SJSA1 (cell line): ENCODE measurements at regions not wholly inside any gene's neighbourhood (a gene's known extent, or its start where the extent isn't known, plus 50 kb on each side); places are given as distances from the start of the nearest gene placed in this dataset.
"Not testable (repeated sequence)": the region's sequence is repeated elsewhere in the genome, so short reads cannot be mapped to it uniquely, and the experiment has no call there.

Experiments
- DNase-seq, 2 experiments: peaks; one replicate each; pipeline ENCODE4 v3.0.0-alpha.2; 2015 to 2020; ENCODE audit warnings: low spot score in 2 of 2, low read depth in 1 of 2
- H3K27ac ChIP-seq: fragments of 250-450 bp; sonication (Bioruptor Pico); 2 replicates; pipeline ENCODE4 v1.5.1; 2020; ENCODE audit warnings: mild to moderate bottlenecking, moderate library complexity
- H3K27me3 ChIP-seq: fragments of 250-450 bp; sonication (Bioruptor Pico); replicated peaks from 2 replicates; pipeline ENCODE4 v1.5.1; 2020; ENCODE audit warnings: mild to moderate bottlenecking, moderate library complexity
- H3K36me3 ChIP-seq: fragments of 250-450 bp; sonication (Bioruptor Pico); 2 replicates; pipeline ENCODE4 v1.5.1; 2020; ENCODE audit warnings: mild to moderate bottlenecking
- H3K4me1 ChIP-seq: fragments of 250-450 bp; sonication (Bioruptor Pico); replicated peaks from 2 replicates; pipeline ENCODE4 v1.6.1; 2021; ENCODE audit warnings: mild to moderate bottlenecking
- H3K4me3 ChIP-seq: fragments of 250-450 bp; sonication (Bioruptor Pico); 2 replicates; pipeline ENCODE4 v1.5.1; 2020; ENCODE audit warnings: mild to moderate bottlenecking
- H3K9me3 ChIP-seq: fragments of 250-450 bp; sonication (Bioruptor Pico); replicated peaks from 2 replicates; pipeline ENCODE4 v1.5.1; 2020; ENCODE audit warnings: mild to moderate bottlenecking

- no peaks in the 10 kb centered on the region for H3K27me3 ChIP-seq
- H3K4me1 ChIP-seq = no peaks in the 10 kb centered on the region
- no peaks in the 10 kb centered on the region for H3K36me3 ChIP-seq
- no peak overlapping the region for H3K27ac ChIP-seq
- DNase-seq = no peak
- no peaks in the 10 kb centered on the region for H3K9me3 ChIP-seq
- H3K4me3 ChIP-seq = no peak overlapping the region
These were observed 258.8 kb upstream of the GK2 start for GRCh38 chr4:79666875-79667274.

- H3K27me3 ChIP-seq = no peaks in the 10 kb centered on the region
- no peaks in the 10 kb centered on the region for H3K9me3 ChIP-seq
- no peaks in the 10 kb centered on the region for H3K4me1 ChIP-seq
- no peak for DNase-seq
- H3K4me3 ChIP-seq = no peak overlapping the region
- no peak overlapping the region for H3K27ac ChIP-seq
- no peaks in the 10 kb centered on the region for H3K36me3 ChIP-seq
These were observed 258.1 kb upstream of the GK2 start for GRCh38 chr4:79666112-79666511.

- Histone ChIP-seq H3K27me3 (no peaks in the 10 kb centered on the region), H3K9me3 (no peaks in the 10 kb centered on the region), H3K27ac (no peak overlapping the region), H3K36me3 (no peaks in the 10 kb centered on the region), H3K4me1 (no peaks in the 10 kb centered on the region), H3K4me3 (no peak overlapping the region)
- DNase-seq = no peak
These were observed 255.8 kb upstream of the GK2 start for GRCh38 chr4:79663865-79664264.

- Histone ChIP-seq H3K4me3 (no peak overlapping the region), H3K27me3 (no peaks in the 10 kb centered on the region), H3K27ac (no peak overlapping the region), H3K36me3 (no peaks in the 10 kb centered on the region), H3K9me3 (no peaks in the 10 kb centered on the region), H3K4me1 (no peaks in the 10 kb centered on the region)
- DNase-seq = no peak
These were observed 255.1 kb upstream of the GK2 start for GRCh38 chr4:79663141-79663540.

- H3K36me3 ChIP-seq = no peaks in the 10 kb centered on the region
- H3K27me3 ChIP-seq = no peaks in the 10 kb centered on the region
- DNase-seq = no peak
- H3K27ac ChIP-seq = no peak overlapping the region
- H3K4me3 ChIP-seq = no peak overlapping the region
- no peaks in the 10 kb centered on the region for H3K9me3 ChIP-seq
- no peaks in the 10 kb centered on the region for H3K4me1 ChIP-seq
These were observed 254.6 kb upstream of the GK2 start for GRCh38 chr4:79662651-79663050.

GRCh38 chr4:79661196-79661595 is 253.2 kb upstream of the GK2 start:
- Histone ChIP-seq H3K4me3 (no peak overlapping the region), H3K27me3 (no peaks in the 10 kb centered on the region), H3K36me3 (no peaks in the 10 kb centered on the region), H3K9me3 (no peaks in the 10 kb centered on the region), H3K4me1 (no peaks in the 10 kb centered on the region), H3K27ac (no peak overlapping the region)
- DNase-seq = no peak

GRCh38 chr4:79659308-79659870 is 251.4 kb upstream of the GK2 start:
- not testable (repeated sequence) for H3K9me3 ChIP-seq, DNase-seq, H3K27me3 ChIP-seq, H3K4me3 ChIP-seq, H3K27ac ChIP-seq, H3K4me1 ChIP-seq, H3K36me3 ChIP-seq

- no peaks in the 10 kb centered on the region for H3K27me3 ChIP-seq
- no peak overlapping the region for H3K4me3 ChIP-seq
- no peak overlapping the region for H3K27ac ChIP-seq
- no peak for DNase-seq
- no peaks in the 10 kb centered on the region for H3K9me3 ChIP-seq
- no peaks in the 10 kb centered on the region for H3K36me3 ChIP-seq
- H3K4me1 ChIP-seq = no peaks in the 10 kb centered on the region
These were observed 249.4 kb upstream of the GK2 start for GRCh38 chr4:79657379-79657778.

- H3K4me1 ChIP-seq = peaks cover 7% of the 10 kb centered on the region; the same call in 1 of the 2 replicates
- no peaks in the 10 kb centered on the region for H3K9me3 ChIP-seq
These were observed 245.8 kb upstream of the GK2 start for GRCh38 chr4:79653871-79654270.

GRCh38 chr4:79652738-79653137 is 244.7 kb upstream of the GK2 start:
- no peaks in the 10 kb centered on the region for H3K9me3 ChIP-seq
- H3K4me1 ChIP-seq = peaks cover 7% of the 10 kb centered on the region; the same call in 1 of the 2 replicates
- no peak for DNase-seq
- H3K36me3 ChIP-seq = no peaks in the 10 kb centered on the region
- H3K4me3 ChIP-seq = no peak overlapping the region
- no peak overlapping the region for H3K27ac ChIP-seq
- H3K27me3 ChIP-seq = no peaks in the 10 kb centered on the region

More at GRCh38 chr4:79653871-79654270, 245.8 kb upstream of the GK2 start:
- no peak for DNase-seq
- Histone ChIP-seq H3K4me3 (no peak overlapping the region), H3K27me3 (no peaks in the 10 kb centered on the region), H3K27ac (no peak overlapping the region), H3K36me3 (no peaks in the 10 kb centered on the region)

- Histone ChIP-seq H3K36me3 (no peaks in the 10 kb centered on the region), H3K9me3 (no peaks in the 10 kb centered on the region), H3K4me3 (no peak overlapping the region), H3K27me3 (no peaks in the 10 kb centered on the region), H3K4me1 (peaks cover 7% of the 10 kb centered on the region; the same call in 1 of the 2 replicates), H3K27ac (no peak overlapping the region)
- no peak for DNase-seq
These were observed 244.2 kb upstream of the GK2 start for GRCh38 chr4:79652232-79652631.

- Histone ChIP-seq H3K4me1 (peaks cover 7% of the 10 kb centered on the region; the same call in 1 of the 2 replicates), H3K27me3 (no peaks in the 10 kb centered on the region)
These were observed 243.4 kb upstream of the GK2 start for GRCh38 chr4:79651456-79651855.

GRCh38 chr4:79650794-79651431 is 242.9 kb upstream of the GK2 start:
- Histone ChIP-seq H3K4me3 (no peak overlapping the region), H3K4me1 (peaks cover 7% of the 10 kb centered on the region; the same call in 1 of the 2 replicates), H3K36me3 (no peaks in the 10 kb centered on the region), H3K27me3 (no peaks in the 10 kb centered on the region), H3K27ac (no peak overlapping the region), H3K9me3 (no peaks in the 10 kb centered on the region)
- DNase-seq = peak in 1 of 2 experiments; percentile 31

More at GRCh38 chr4:79651456-79651855, 243.4 kb upstream of the GK2 start:
- H3K4me3 ChIP-seq = no peak overlapping the region
- H3K36me3 ChIP-seq = no peaks in the 10 kb centered on the region
- no peak for DNase-seq
- H3K27ac ChIP-seq = no peak overlapping the region
- no peaks in the 10 kb centered on the region for H3K9me3 ChIP-seq

GRCh38 chr4:79650217-79650616 is 242.2 kb upstream of the GK2 start:
- Histone ChIP-seq H3K4me3 (no peak overlapping the region), H3K36me3 (no peaks in the 10 kb centered on the region), H3K4me1 (peaks cover 7% of the 10 kb centered on the region; the same call in 1 of the 2 replicates), H3K27me3 (no peaks in the 10 kb centered on the region), H3K9me3 (no peaks in the 10 kb centered on the region), H3K27ac (no peak overlapping the region)
- DNase-seq = no peak
